Right cardiac atrium (tissue), 5 donors: ENCODE measurements at regions not wholly inside any gene's neighbourhood (a gene's known extent, or its start where the extent isn't known, plus 50 kb on each side); places are given as distances from the start of the nearest gene placed in this dataset.
"Not testable (repeated sequence)": the region's sequence is repeated elsewhere in the genome, so short reads cannot be mapped to it uniquely, and the experiment has no call there.

Source experiments
- ATAC-seq, 2 donors: fragments of 200-7000 bp; cut with Tn5 transposase; one replicate each; pipeline versions ENCODE4 v1.8.0 to v1.9.1; 2020; ENCODE audit warnings: moderate library complexity in 2 of 2, mild to moderate bottlenecking in 1 of 2
- DNase-seq, 3 donors: peaks; one replicate each; pipeline ENCODE4 v3.0.0-alpha.2; 2020
- H3K27ac ChIP-seq: one replicate; pipeline ENCODE4 v1.5.1; 2013; ENCODE audit warnings: mild to moderate bottlenecking, low read length, control low read depth, moderate library complexity
- H3K27me3 ChIP-seq: one replicate; pipeline ENCODE4 v1.6.1; 2013; ENCODE audit not compliant: control insufficient read depth, insufficient read depth
- H3K4me1 ChIP-seq: one replicate; pipeline ENCODE4 v1.6.1; 2013; ENCODE audit warnings: low read length; ENCODE audit not compliant: control insufficient read depth, insufficient read depth
- H3K4me3 ChIP-seq: one replicate; pipeline ENCODE4 v1.5.1; 2013; ENCODE audit warnings: low read length, control low read depth
- H3K9me3 ChIP-seq: one replicate; pipeline ENCODE4 v1.6.1; 2013; ENCODE audit warnings: low read length; ENCODE audit not compliant: control insufficient read depth
- WGBS: extraction: QIAGEN DNeasy Blood & Tissue Kit; methylation state at CpG from one replicate; pipeline ENCODE4 v1.1.7; 2013; 5-methylcytosine and 5-hydroxymethylcytosine counted together
- intact Hi-C, 4 donors: fragments of 100-400 bp; cut with DNase I; formaldehyde crosslinking; loops; one replicate each; pipeline versions ENCODE4 v1.11.0 to v1.14.0; 2022 to 2023
- donor health status: healthy with polysubstance abuse.
- donor health status: DM: no; HTN: yes; CAD: no.
- donor health status: DM: no; HTN: no; CAD: no.
- donor health status: DM: no; HTN: yes; CAD: no; lungs with severe emphysema.
- donor health status: DM: yes; HTN: yes; CAD: no.

DNA sequence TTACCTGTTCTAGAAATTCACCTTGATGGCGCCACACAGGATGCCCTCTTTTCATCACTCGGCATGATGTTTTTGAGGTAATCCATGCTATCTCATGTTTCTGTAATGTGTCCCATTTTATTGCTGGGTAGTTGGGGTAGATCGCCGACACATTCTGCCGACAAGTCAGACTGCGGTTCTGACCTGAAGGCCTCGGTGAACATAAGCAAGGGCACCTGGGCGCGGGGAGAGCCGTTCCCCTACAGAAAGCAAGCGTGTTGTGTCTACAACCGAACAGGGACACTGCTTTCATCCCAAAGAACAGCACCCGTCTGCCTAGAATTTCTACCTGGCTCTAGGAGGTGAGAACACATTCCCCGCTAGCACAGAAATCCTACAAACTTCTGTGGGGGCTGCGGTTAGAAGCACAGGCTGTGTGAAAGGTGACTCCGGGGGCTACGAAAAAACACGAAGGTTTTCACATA is 149.2 kb downstream of the PPIAL4G start:
- H3K27ac ChIP-seq: no peak overlapping the region
- no peaks in the 10 kb centered on the region for H3K9me3 ChIP-seq
- DNase-seq (peak in 1 of 3 donors; percentile 60), ATAC-seq (no peak)
- intact Hi-C loops: no loop called here
- no peaks in the 10 kb centered on the region for H3K27me3 ChIP-seq
- H3K4me3 ChIP-seq: peak overlapping the region; percentile 61
- H3K4me1 ChIP-seq: peaks cover 6% of the 10 kb centered on the region
- WGBS: 13% methylated on average over 18 of the region's 18 CpGs

DNA sequence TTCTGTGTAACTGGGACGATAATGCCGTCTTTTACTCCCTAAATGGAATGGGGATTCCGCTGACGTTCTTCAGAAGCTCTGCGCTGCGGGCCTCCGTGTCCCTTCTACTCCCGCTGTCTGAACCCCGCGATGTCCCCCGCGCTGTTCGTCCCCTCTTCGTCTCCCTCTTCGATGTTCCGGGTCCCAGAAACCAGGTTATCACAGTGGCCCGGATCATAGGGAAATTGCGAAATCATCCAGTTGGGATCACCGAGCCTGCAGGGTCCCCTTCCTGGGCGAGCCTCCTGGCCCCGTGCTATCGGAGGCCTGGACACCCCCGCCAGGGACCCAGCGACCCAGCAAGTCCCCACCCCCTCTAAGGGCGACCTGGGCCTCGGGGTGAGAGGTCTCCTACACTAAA is 154.2 kb downstream of the PPIAL4G start:
- no peak overlapping the region for H3K4me3 ChIP-seq
- H3K9me3 ChIP-seq: no peaks in the 10 kb centered on the region
- DNase-seq (no peak), ATAC-seq (no peak)
- H3K4me1 ChIP-seq: peaks cover 1% of the 10 kb centered on the region
- WGBS: 48% methylated on average over 26 of the region's 26 CpGs
- no peaks in the 10 kb centered on the region for H3K27me3 ChIP-seq
- no peak overlapping the region for H3K27ac ChIP-seq
- intact Hi-C loops: no loop called here

DNA sequence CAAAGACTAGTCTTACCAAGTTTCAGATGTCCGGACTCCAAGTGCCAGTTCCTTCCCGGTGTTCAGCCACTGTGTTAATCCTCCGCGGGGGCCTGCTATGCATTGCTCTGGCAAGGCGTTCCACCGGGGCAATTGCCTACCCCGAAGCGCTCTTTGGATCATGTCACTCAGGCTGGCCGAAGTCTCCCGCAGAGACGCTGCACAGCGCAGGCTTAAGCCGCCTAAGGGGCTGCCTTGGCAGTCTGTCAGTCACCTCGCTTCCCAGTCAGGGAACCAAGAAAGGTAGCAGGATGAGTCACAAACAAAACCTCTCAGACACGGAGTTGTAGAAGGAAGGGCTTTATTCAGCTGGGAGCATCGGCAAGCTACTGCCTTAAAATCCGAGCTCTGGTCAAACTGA is 158.1 kb downstream of the PPIAL4G start:
- H3K27me3 ChIP-seq, H3K27ac ChIP-seq, H3K4me1 ChIP-seq, DNase-seq, H3K9me3 ChIP-seq, ATAC-seq, H3K4me3 ChIP-seq, intact Hi-C loops: not testable (repeated sequence)
- WGBS: 90% methylated on average over 17 of the region's 17 CpGs

DNA sequence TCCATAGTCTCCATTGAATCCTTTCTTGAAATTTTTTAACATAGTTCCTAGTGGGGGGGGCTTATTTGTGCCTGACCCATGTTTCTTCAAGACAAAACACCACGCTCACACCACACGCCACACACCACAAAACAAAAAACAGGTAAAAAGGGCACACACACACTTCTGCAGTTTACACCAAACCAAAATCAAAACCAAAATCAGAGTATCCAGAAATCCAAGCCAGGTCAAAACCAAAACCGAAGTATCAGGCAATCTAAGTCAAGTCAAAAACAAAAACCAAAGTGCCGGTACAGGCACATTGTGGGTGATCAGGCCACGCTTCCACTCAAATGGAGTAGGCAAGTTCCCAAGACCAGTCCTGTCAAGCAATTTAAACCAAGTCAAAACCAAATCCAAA is 158.6 kb downstream of the PPIAL4G start:
- H3K4me3 ChIP-seq, H3K27ac ChIP-seq, H3K9me3 ChIP-seq, intact Hi-C loops, ATAC-seq, DNase-seq, H3K27me3 ChIP-seq, H3K4me1 ChIP-seq: not testable (repeated sequence)
- 96% methylated on average over 5 of the region's 5 CpGs for WGBS

DNA sequence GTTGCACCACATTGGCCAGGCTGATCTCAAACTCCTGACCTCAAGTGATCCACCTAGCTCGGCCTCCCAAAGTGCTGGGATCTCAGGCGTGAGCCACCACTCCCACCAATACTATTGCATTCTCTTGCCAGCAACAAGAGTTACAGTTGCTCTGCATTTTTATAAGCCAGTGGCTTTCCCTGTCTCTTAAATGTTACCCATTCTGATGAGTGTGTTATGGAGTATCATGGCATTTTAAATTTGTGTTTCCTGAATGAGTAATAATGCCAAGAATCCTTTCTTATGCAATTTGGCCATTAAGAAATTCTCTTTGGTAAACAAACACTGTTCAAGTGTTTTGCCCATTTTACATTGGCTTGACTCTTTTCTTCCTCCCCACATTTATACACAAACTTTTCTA is 163.0 kb downstream of the PPIAL4G start:
- H3K4me1 ChIP-seq, intact Hi-C loops, ATAC-seq, DNase-seq, H3K27me3 ChIP-seq, H3K4me3 ChIP-seq, H3K27ac ChIP-seq, H3K9me3 ChIP-seq: not testable (repeated sequence)
- 96% methylated on average over 2 of the region's 2 CpGs for WGBS

DNA sequence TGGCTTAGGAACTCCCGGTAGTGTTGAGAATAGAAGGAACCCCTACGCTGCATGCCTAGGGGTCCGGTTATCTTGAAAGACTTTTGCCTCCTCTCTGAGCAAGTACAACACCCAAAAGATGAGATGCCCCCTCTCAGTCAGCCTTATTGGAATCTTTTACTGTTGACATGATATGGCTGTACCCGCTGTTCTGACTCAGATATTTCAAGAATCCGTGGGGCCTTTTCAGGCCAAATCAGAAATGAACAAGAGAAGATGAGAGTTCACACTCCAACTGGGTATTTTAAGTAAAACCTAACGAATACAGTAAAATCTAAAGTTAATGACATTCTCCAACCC is 164.2 kb downstream of the PPIAL4G start:
- Histone ChIP-seq H3K4me3 (no peak overlapping the region), H3K9me3 (no peaks in the 10 kb centered on the region), H3K4me1 (peaks cover 6% of the 10 kb centered on the region), H3K27me3 (peaks cover 3% of the 10 kb centered on the region), H3K27ac (no peak overlapping the region)
- DNase-seq (no peak), ATAC-seq (no peak)
- 70% methylated on average over 6 of the region's 6 CpGs for WGBS
- intact Hi-C loops: no loop called here

DNA sequence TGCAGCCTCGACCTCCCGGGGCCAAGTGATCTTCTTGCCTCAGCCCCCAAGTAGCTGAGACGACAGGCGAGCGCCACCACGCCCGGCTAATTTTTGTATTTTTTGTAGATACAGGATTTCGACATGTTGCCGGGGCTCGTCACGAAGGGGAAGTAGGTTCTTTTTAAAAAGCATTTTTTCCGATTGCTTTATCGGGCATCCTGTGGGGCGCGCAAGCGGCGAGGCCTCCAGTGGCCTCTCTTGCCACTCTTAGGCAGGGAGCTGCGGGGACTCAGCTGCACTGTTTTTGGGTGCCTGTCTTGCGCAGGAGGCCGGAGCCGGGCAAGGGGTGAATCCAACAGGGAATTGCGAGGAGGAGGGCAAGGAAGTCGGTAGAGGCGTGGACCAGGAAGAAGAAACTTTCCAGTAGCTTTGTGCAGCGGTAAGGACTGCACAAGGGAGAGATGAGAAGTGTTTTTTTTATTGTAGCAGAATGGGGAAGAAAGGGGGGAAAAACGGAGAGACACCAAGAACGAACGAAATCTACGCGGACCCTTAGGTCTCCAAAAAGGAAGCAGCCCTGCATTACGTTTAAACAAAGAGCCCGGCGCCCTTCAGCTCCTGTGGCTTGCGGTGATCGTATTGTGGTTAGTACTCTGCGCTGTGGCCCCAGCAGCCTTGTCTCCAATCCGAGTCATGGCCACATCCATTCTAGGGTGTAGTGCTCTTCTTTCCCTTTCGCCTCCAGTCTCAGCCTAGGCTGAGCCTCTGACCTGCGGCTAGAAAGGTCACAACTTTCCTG is 164.8 kb downstream of the PPIAL4G start:
- DNase-seq (peak; percentile 54 to 80 (median 79)), ATAC-seq (peak; percentile 52 to 87)
- peaks cover 6% of the 10 kb centered on the region for H3K4me1 ChIP-seq
- WGBS: 10% methylated on average over 39 of the region's 39 CpGs
- intact Hi-C loops: no loop called here
- peak overlapping the region; percentile 40 for H3K4me3 ChIP-seq
- H3K27ac ChIP-seq: no peak overlapping the region
- peaks cover 3% of the 10 kb centered on the region for H3K27me3 ChIP-seq
- no peaks in the 10 kb centered on the region for H3K9me3 ChIP-seq

DNA sequence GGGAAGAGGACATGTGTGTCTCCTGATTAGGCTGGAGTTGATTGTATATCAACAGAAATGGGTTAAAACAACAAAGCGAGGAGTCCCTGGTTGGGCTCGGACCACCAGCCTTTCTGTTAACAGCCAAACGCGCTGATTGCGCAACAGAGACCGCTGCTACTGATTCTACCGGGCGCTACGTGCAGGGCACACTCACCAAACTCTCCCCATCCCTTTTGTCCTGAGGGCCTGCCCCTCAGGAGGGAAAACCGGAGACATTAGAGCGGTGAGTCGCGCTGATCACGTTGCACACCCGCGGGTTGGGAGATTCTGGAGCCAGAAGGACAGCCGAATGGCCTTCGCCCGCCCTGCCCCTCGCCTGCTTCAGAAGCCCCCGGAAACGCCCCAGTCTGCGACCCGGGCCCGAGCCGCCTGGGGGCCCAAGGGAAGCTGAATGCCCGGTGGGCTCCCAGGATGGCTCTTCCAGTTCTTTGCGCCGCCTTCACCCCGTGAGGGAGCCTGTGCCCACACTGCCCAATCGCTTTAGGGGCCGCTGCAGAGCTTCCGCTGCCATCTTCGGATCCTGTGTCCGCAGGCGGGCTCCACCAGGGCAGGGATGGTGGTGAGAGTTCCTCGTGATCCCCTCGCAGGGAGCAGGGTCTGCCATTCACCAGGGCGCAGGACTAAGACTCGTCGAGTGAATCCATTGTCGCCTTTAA is 165.4 kb upstream of the NBPF11 start:
- Histone ChIP-seq H3K27me3 (peaks cover 3% of the 10 kb centered on the region), H3K4me1 (peaks cover 6% of the 10 kb centered on the region), H3K4me3 (peak overlapping the region; percentile 40), H3K27ac (no peak overlapping the region), H3K9me3 (no peaks in the 10 kb centered on the region)
- ATAC-seq (no peak), DNase-seq (peak in 1 of 3 donors; percentile 67)
- WGBS: 36% methylated on average over 42 of the region's 42 CpGs
- intact Hi-C loops: no loop called here

DNA sequence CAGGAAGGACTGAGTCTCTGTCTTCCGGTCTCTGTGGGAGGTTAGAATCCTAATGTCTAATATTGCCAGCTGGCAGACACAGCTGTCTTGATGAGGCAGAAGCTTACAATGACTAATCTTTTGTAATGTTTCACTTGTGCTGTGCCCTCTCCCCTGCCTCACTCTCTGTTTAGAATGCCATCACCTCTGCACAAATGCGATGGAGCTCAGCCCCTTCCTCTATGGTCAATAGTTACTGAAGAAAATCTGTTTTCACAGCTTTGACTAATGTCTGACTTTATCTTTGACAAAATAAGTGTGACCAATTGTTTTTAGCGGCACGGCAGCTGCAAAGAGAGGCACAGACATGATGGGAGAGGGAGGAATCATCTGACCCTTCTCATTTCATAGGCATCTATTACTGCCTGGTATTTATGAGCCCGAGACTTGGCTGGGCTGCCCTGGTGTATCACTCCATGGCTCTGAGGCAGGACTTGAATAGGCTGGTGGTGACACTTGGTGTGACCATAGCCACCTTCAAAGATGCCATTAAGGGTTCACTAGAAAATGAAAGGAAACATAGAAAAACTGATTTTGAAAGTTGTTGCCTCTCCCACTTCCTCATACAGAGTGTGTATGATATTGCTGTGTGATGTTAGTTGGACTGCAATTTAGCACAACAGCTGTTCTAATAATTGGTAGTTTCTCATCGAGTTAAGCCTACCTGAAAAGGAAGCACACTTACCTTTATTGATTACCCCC is 163.2 kb upstream of the NBPF11 start:
- DNase-seq (no peak), ATAC-seq (no peak)
- Histone ChIP-seq H3K4me3 (no peak overlapping the region), H3K27me3 (peaks cover 6% of the 10 kb centered on the region), H3K27ac (no peak overlapping the region), H3K4me1 (peaks cover 6% of the 10 kb centered on the region), H3K9me3 (peaks cover under 1% of the 10 kb centered on the region)
- intact Hi-C loops: no loop called here
- 64% methylated on average over 6 of the region's 6 CpGs for WGBS

DNA sequence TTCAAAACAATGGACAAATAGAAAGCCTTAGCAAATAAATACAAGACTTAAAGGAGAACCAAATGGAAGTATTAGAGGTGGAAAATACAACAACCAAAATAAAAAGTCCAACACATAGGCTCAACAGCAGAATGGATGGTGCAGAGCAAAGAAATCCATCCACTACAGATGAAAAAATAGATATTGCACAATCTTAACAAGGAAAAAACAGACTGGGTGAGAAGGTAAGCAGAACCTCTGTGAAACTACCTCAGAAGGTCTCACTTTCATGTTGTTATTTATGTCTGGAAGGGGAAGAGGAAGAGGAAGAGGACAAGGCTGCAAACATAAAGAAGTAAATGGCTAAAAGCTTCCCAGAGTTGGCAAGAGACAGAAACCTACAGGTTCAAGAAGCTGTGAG is 158.7 kb upstream of the NBPF11 start:
- DNase-seq (no peak), ATAC-seq (no peak)
- Histone ChIP-seq H3K27me3 (peaks cover 4% of the 10 kb centered on the region), H3K4me3 (no peak overlapping the region), H3K27ac (no peak overlapping the region), H3K4me1 (no peaks in the 10 kb centered on the region), H3K9me3 (peaks cover 5% of the 10 kb centered on the region)
- intact Hi-C loops: no loop called here

DNA sequence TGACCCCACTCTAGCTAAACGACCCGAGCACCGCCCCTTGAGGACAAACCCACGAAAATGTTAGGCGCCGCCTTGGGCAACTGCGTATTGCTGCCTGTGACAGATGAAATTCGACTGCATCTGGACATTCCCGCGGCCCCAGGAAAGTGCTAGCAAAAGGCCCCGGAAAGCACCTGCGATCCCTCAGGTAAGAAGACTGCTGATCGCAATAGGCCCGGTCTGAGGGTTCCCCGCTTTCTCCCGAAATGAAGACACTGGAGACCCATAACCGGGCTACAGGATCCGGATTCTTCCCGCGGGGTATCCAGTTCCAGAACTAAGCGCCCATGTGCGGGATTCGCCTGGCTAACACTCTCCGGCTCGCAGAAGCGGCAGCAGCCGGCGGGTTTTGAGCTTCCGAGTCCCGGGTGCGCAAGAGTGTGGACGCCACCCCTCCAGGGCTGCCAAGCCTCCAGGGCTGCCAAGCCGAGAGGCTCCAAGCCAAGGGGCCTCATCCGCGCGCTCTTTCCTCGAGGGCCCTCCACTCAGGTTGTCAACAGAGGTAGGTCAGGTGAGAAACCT is 157.9 kb upstream of the NBPF11 start:
- no peaks in the 10 kb centered on the region for H3K4me1 ChIP-seq
- H3K4me3 ChIP-seq: no peak overlapping the region
- peaks cover 3% of the 10 kb centered on the region for H3K27me3 ChIP-seq
- intact Hi-C loops: no loop called here
- no peak for DNase-seq
- no peak for ATAC-seq
- no peak overlapping the region for H3K27ac ChIP-seq
- 12% methylated on average over 37 of the region's 37 CpGs for WGBS
- H3K9me3 ChIP-seq: peaks cover 5% of the 10 kb centered on the region
